ENCODE measurements at regions not wholly inside any gene's neighbourhood (a gene's known extent, or its start where the extent isn't known, plus 50 kb on each side); places are given as distances from the start of the nearest gene placed in this dataset.

DNA sequence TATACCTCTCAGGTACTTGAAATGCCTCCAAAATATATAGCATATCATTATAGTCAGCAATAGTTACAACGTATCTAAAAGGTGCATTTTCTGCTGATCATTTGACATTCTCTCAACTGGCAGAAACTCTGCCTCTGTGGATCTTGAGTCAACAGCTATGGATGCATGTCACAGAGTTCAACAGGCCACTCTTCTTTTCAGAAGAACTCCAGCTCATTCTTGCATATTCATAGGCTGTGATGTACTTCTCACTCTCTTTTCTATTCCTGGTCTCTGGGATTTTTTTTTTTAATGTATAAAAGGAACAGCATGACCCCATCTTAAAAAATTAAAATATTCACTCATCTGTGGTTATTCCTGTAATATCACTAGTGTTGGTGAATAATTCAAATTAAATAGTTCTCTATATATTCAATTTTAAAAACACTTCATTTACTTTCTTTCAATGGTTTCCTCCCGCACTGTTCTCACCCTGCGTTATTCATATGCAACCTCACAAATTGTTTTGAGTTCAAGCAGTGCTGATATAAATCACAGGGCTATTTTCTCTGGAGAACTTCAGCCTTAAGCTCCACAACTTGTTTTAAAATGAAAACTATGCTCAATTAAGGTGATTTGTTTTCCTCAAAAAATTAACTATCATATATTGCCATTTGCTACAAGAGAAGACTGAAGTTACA is 1111.2 kb upstream of the ADGRL3 start:
- Mint-ChIP-seq H3K9me3 (peaks cover 14% of the 10 kb centered on the region), H3K27me3 (ENCODE audit: low read depth) (no peaks in the 10 kb centered on the region), H3K4me3 (no peak overlapping the region), H3K36me3 (no peaks in the 10 kb centered on the region), H3K4me1 (no peaks in the 10 kb centered on the region), H3K27ac (no peak overlapping the region)
- TF ChIP-seq, protein P1, sequence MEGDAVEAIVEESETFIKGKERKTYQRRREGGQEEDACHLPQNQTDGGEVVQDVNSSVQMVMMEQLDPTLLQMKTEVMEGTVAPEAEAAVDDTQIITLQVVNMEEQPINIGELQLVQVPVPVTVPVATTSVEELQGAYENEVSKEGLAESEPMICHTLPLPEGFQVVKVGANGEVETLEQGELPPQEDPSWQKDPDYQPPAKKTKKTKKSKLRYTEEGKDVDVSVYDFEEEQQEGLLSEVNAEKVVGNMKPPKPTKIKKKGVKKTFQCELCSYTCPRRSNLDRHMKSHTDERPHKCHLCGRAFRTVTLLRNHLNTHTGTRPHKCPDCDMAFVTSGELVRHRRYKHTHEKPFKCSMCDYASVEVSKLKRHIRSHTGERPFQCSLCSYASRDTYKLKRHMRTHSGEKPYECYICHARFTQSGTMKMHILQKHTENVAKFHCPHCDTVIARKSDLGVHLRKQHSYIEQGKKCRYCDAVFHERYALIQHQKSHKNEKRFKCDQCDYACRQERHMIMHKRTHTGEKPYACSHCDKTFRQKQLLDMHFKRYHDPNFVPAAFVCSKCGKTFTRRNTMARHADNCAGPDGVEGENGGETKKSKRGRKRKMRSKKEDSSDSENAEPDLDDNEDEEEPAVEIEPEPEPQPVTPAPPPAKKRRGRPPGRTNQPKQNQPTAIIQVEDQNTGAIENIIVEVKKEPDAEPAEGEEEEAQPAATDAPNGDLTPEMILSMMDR (IDR thresholded peaks at IDR 0.05; ENCODE audit: unreplicated experiment), result no peak
- DNase-seq (ENCODE audit: low spot score in 2 of 2, unreplicated experiment in 2 of 2), result no peak

- no peak for DNase-seq (ENCODE audit: low spot score in 2 of 2, unreplicated experiment in 2 of 2)
- H3K27ac Mint-ChIP-seq, result no peak overlapping the region
Measured at GRCh38 chr4:60089546-60090273, 1110.4 kb upstream of the ADGRL3 start.

DNA sequence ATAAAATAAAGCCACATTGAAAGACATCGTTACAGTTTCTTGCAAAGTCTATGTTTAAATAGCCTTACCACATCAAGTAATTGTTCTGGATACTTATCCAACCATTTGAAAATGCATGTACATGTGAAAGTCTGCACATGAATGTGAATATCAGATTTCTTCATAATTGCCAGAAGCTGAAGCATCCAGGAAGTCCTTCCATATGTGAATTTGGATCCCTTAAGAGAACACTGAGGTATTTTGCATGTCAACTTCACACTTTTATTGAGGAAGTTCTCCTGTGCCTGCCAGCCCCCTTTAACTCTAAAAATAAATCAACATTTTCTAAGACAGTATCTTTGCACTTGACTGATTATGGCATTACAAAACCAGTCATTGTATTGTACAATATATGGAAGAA is 1103.5 kb upstream of the ADGRL3 start:
- Mint-ChIP-seq H3K9me3 (peaks cover 6% of the 10 kb centered on the region), H3K36me3 (no peaks in the 10 kb centered on the region), H3K27ac (no peak overlapping the region), H3K4me1 (peaks cover 1% of the 10 kb centered on the region), H3K4me3 (no peak overlapping the region), H3K27me3 (ENCODE audit: low read depth) (no peaks in the 10 kb centered on the region)
- TF ChIP-seq, protein P1 (IDR thresholded peaks at IDR 0.05; ENCODE audit: unreplicated experiment), result no peak
- no peak for DNase-seq (ENCODE audit: low spot score in 2 of 2, unreplicated experiment in 2 of 2)

More at GRCh38 chr4:60089546-60090273, 1110.4 kb upstream of the ADGRL3 start:
- H3K4me1 Mint-ChIP-seq, result no peaks in the 10 kb centered on the region
- no peak overlapping the region for H3K4me3 Mint-ChIP-seq
- peaks cover 14% of the 10 kb centered on the region for H3K9me3 Mint-ChIP-seq
- TF ChIP-seq, protein P1 (IDR thresholded peaks at IDR 0.05; ENCODE audit: unreplicated experiment), result no peak
- no peaks in the 10 kb centered on the region for H3K36me3 Mint-ChIP-seq
- H3K27me3 Mint-ChIP-seq (ENCODE audit: low read depth), result no peaks in the 10 kb centered on the region

- Mint-ChIP-seq H3K9me3 (no peaks in the 10 kb centered on the region), H3K4me1 (no peaks in the 10 kb centered on the region), H3K27ac (no peak overlapping the region), H3K4me3 (no peak overlapping the region), H3K36me3 (no peaks in the 10 kb centered on the region), H3K27me3 (ENCODE audit: low read depth) (no peaks in the 10 kb centered on the region)
- TF ChIP-seq, protein P1 (IDR thresholded peaks at IDR 0.05; ENCODE audit: unreplicated experiment), result no peak
- no peak for DNase-seq (ENCODE audit: low spot score in 2 of 2, unreplicated experiment in 2 of 2)
Measured at GRCh38 chr4:60116592-60116991, 1083.5 kb upstream of the ADGRL3 start.

GRCh38 chr4:60117726-60118323 is 1082.3 kb upstream of the ADGRL3 start:
- no peak for DNase-seq (ENCODE audit: low spot score in 2 of 2, unreplicated experiment in 2 of 2)
- Mint-ChIP-seq H3K36me3 (no peaks in the 10 kb centered on the region), H3K27me3 (ENCODE audit: low read depth) (no peaks in the 10 kb centered on the region), H3K4me1 (no peaks in the 10 kb centered on the region), H3K4me3 (no peak overlapping the region), H3K9me3 (no peaks in the 10 kb centered on the region), H3K27ac (no peak overlapping the region)
- TF ChIP-seq, protein P1 (IDR thresholded peaks at IDR 0.05; ENCODE audit: unreplicated experiment), result no peak

Data from mesothelial cell of epicardium (in vitro differentiated cells).